GM11168 (cell line): ENCODE measurements at regions not wholly inside any gene's neighbourhood (a gene's known extent, or its start where the extent isn't known, plus 50 kb on each side); places are given as distances from the start of the nearest gene placed in this dataset.

Experiments used
- in situ Hi-C: fragments of 300-500 bp; cut with MboI; formaldehyde crosslinking; loops from one replicate; pipeline ENCODE4 v1.12.0; 2022; ENCODE audit warnings: low sequenced_read_pairs; ENCODE audit not compliant: unreplicated experiment

DNA sequence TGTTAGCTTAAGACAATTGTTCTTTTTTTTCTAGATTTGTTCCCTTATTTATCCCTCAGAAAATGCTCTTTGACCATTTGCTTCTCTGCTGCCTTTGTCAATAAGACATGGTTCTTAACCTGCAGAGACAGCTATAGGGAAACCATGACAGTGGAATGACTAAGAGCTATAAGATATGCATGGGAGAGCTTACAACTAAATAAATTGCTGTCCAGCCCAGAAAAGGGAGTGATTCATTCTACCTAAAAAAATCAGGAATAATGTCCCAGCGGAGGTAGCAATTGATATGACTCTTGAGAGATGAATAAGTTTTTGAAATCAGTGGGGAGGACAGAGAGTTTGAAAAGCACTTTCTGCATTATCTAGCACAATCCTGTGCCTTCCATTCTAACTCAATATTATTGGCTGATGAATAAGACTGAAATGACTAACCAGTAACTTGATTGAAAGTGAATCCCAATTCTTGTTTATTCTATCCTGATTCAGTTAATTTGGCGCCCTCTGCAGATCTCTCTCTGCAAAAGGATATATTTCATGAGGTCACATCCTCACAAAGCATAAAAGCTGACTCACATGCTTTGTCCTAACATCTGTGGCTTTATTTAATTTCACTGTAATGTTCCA lies 680.5 kb upstream of the API5 start:
- in situ Hi-C loops, result no loop called here

DNA sequence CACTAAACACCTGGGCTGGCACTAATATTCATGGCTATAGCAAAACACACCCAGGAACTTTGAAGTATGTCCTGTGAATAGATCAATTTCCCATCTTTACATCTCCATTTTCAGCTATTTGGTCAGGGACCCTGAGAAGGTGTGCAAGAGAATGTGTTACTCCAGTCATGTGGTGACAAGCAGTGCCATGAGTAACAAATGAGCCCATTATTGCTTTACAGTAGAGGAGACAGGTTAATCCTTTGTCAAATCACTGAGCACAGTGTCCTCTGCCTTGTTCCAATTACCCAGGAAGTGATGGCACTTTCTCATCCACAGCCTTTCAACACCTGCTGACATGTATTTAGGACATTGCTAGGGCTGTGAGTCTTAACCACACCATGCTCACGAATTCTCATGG lies 664.8 kb upstream of the API5 start:
- in situ Hi-C loops, result no loop called here

DNA sequence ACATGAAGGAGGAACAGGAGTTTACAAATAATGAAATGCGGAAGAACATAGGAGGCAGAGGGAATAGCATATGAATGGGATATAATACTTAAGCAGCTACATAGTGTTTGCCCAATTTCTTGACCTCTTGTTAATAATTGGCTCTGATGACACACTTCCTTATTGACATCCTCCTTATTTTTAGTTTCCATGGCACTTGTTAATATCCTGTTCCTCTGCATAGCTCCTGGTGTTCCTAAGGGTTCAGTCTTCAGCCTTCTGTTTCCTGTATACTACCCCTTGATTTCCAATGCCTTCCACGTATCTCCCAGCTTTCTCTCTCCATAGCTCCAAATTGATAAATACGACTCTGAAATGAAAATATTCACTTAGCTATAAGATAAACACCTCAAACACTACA lies 663.8 kb upstream of the API5 start:
- in situ Hi-C loops, result no loop called here

DNA sequence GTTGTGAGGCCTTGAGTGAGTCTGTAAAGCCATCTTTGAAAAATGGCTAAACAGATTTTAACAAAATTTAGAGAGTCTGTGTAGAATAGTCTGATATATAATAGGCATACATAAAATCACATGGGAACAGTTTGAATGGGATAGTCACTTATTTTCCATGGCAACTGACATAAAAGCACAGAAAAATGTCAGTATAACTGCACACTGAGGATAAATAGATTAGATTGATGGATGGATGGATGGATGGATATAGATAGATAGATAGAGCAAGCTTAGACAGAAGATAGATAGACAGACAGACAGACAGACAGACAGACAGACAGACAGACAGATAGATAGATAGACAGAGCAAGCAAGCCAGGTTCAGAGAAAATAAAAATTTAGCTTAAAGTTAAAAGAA lies 660.2 kb upstream of the API5 start:
- in situ Hi-C loops, result no loop called here

DNA sequence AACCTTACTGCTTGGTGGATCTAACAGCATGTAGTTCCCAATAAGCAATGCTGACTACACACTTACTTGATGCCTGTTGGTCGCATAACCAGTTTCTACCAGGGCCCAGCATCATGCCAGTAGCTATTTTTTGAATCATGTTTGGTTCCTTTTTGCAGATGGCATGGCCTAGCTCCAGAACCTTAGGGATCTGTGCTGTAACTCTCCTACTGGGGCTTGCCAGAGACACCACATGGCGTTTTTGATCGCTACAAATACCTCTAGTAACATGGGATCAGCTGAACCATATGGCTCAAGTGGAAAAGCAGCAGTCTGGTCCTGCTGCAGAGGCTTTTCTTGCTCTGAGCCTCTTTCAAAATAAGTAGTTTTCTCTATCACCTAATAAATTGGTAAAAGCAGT lies 654.6 kb upstream of the API5 start:
- in situ Hi-C loops, result no loop called here

DNA sequence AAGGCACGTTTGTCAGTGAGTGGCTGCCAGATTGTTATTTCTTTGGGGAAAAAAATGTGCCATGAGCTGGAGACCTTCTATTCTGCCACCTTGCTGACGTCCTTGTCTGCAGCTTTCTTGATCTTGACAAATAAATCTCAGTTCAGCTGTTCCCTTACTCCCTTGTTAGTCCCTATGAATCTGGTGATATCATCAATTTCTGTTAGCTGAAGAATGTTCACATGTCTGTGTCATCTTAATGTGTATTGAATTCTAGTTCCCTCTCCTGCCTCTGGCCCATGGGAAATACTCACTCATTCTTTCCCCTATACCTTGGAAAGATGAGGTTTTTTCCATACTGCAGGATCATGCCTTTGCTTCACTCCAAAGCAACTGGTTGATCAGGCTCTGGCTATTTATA lies 649.9 kb upstream of the API5 start:
- in situ Hi-C loops, result no loop called here

DNA sequence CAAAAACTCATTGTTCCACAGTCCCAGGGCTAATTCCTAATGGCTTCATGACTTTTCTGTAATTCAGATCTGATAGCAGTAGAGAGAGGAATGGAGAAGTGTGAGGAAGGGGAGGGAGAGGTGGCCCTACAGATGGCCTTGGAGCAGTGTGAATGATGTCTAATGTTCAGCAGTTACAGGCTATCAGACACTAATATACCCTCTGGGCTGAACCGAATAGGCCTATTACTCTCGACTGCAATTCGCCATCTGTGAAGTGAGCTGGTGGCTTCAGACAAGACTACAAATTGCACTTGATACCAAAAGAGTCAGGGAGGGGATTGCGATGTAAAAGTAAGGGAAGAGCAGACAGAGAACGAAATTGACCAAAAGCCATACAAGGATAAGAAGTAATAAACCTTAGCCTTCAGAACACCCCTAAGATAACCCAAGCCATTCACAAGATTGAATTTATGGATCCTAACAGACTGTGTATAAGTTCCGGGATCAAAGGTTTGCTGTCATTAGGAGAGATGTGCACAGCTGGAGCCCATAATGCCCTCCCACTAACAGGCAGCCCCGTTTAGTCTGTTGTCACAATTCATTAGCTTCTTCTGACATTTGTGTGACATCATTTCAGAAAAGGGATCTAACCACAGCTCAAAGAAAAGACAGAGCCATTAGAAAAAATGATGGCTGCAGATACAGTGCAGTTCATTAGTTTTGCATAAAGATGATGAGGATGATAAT lies 642.4 kb upstream of the API5 start:
- in situ Hi-C loops, result no loop called here

DNA sequence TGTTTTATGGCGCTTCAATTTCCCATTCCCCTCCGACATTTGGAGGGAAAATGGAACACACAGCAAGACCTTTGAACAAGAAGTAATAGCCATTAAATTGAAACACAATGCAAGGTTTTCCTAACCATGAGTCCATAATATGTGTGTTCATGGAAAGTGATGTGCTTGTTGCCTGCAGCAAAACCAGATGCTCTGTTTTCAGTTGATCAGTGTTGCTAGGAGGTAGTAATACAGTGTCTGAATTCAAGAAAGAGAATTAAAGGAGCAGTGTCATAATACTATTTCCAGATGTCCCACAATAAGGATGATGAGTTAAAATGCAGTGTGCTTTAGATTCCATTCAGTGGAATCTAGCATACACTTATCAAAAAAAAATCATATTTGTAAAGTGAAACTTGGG lies 637.4 kb upstream of the API5 start:
- in situ Hi-C loops, result no loop called here

DNA sequence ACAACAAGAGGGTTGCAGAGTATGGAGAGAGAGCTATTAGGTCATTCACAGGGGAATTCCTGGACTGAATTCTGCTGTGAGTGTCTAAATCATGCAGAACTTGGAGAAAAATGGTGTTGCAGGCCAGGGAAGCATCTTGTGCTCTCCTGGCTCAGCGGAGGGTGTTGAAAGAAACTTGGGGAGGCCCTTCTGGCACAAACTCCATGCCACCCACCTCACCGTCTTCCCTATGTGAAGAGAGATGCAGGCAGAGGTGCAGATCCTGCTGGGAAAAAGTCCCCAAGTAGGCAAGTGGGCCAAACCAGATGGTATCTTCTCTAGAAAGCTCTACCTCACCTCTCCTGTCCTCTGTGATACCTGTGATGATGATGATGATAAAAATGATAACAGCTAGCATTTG lies 604.3 kb upstream of the API5 start:
- in situ Hi-C loops, result no loop called here

DNA sequence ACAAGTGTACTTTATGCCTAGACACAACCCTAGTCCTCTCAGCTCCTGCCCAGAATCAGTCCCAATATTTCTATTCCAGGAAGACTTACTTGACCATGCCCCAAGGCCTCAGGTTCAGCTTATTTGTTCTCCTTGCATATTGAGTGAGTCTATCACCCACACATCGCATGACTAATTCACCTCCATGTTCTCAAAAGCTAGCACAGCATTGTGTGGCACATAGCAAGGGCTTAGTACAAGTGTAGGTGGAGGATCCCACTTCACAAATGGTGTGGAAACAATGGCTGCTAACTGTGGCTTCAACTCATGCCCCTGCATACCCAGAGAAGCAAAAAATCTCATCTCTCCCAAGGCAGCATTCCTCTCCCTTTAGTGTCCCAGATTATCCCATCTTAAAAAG lies 602.6 kb upstream of the API5 start:
- in situ Hi-C loops, result no loop called here

DNA sequence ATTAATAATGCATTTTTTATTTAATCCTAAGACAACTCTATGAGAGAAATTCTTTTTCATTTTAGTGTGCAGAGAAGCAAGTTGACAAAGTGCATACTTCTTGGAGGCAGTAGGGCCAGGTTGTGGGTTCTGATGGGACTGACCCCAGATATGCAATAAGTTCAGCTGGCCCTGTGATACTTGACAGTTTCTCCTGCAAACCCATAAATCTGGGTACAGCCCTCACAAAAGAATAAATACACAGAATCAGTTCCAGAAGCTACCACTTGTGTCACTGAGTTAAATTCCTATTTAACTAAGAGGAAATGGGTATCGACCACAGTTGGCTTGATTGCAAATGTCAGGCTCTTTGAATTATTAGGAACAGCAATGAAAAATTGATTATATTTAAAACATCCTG lies 598.5 kb upstream of the API5 start:
- in situ Hi-C loops, result no loop called here

DNA sequence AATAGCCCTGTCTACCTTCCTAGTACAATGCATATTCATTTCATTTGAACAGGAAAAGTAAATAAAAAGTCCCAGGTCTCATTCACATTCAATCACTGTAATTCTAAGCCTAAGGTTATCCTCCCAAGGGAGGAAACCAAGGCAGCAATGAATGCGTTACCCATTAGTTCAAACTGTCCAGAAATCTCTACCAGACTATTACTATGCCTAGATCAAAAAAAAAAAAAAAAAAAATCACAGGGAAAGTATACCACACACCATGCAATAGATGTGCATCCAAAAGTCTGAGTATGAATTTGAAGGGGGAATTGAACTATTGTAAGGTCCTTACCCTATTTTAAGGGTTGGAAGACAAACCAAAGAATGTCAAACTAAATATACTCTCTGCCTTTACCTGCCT lies 598.0 kb upstream of the API5 start:
- in situ Hi-C loops, result no loop called here

DNA sequence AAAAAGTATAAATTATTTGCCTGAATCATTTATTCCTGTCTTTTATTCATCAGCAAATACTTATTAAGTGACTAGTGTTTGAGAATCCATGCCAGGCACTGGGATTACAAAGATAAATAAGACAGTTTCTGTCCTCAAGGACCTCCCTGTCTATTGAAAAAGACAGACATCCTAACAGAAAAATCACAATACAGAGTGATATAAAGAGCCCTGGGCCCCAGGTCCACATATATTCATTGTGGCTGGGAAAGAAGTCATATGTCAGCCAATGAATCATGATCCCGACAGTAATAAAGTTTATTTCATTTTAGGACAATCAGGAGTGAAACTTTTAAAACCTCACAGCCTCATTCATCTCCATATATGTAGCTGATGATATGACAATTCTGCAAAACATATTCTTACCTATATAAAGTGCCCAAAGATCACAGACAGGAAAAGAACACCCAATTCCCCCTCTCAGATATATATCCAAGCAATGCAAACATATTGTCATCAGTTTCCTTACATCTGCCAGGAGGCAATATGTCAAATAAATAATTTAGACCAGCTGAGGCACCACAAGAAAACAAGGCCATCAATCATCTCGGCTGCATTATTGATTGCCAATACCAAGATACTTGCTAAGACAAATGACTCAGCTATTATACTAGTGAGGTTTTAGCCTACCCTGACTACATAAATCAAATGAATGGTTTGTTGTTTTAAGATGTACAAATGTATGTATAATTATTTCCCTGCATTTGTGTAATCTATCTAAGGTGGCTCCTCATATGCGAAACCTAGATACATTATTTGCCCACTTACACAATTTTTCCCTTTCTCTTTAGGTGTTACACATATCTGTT lies 590.9 kb upstream of the API5 start:
- in situ Hi-C loops, result no loop called here

DNA sequence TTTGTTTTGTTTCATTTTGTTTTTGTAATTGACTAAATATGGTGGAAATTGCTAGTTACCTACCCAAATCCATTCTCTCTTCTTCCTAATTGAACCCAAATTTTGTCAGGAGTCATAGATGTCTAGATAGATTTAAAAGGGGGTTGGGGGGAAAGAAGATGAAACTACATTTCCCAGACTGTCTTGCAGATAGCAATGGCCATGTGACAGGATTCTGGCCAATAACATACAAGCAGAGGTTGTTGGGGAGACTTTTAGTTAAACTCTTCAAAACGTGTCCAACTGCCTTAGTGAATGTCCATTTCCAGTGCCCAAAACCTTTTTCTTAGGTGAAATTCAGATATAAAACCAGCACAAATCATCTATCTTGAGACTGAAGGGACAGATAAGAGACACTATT lies 583.9 kb upstream of the API5 start:
- in situ Hi-C loops, result no loop called here

DNA sequence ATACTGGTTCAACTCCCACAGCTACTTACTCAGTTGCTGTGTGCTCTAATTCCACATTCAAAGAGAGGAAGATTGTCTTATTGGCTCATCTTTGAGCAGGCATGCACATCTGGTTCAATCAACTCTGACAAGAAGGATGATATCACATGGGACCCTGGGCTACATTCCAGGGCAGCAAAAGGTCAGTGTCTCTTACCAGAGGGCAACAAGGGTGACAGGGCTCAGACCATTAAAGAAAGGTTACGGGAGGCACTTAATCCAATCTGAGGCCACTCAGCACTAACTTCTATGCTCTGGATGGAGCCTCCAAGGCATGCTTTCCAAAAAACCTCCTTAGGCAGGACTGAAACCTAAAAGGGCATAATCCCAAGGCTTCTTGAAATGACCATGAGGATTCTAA lies 549.4 kb upstream of the API5 start:
- in situ Hi-C loops, result no loop called here

DNA sequence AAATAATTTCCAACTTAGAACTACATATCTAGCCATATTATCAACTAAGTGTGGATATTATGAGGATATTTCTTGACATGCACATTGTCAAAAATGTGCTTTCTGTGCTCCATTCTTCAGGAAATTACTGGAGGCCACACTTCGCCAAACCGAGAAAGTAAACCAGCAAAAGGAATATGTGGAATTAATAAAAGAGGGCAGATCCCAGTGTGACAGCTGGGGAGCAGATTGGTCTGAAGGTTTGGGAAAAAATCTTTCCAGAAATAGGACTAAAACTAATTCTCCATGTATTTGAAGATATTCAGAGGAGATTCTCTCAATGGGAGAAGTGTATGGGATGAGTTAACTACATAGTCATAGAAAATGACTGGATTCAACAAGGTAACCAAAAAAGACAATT lies 546.9 kb upstream of the API5 start:
- in situ Hi-C loops, result no loop called here

DNA sequence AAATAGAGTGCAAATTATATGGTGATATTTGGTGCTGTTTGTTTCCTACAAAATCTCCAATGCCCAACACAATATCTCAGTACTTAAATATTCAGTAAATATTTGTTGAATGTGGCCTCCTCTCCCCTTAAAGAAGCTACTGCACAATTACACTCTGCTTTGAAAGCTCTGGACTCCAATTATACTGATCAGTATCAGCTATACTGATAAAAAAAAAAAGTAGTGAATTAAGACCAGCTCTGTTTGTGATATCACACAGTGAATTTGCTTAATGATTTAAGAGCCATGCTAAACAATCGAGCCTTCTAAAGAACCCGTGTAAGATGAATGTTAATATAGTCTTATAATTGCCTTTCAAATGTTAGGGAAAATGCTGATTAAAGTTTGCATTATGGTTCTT lies 543.2 kb upstream of the API5 start:
- in situ Hi-C loops, result no loop called here

DNA sequence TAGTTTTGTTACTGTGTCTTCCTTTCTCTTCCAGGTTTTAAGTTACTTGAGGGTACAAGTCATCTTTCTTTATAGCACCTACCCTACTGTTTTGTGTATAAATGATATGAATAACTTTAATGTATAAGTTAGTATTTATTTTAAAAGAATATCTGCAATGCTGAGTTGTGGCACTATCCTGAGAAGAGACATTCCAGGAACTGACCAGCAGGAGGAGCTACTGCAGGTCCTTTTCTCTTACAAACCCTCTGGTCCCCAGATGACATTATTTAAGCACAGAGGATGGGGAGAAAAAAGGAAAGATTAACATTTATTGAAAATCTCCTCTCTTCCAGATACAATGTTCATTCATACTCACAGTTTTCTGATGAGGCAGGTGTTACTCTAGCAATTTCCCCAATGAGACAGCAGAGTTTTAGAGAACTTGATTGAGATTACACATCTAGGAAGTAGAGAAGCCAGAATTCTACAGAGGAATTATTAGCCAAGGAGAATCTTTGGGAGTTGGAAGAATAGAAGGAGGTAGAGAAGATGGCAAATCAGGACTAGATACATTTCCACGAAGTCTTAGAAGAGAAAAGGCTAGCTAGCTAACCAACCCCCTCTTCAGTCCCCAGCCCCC lies 541.2 kb upstream of the API5 start:
- in situ Hi-C loops, result no loop called here

DNA sequence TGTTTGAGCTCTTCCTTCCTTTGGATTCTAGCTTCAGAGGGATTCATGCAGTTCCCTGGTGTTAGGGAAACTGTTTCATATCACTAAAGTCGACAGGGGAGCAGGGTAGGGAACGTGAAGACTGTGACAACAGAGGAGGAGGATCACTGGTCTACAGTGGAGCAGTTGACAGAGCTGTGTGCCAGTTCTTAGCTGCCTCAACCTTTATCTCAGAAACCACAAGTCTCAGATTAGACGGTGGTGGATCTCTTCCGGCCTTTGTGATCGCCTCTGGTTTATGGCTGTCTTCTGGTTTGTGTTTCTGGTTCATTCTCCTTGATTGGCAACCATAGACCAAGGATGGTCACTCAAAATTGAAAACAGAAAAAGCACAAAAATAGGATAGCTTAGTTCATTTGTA lies 538.9 kb upstream of the API5 start:
- in situ Hi-C loops, result no loop called here

DNA sequence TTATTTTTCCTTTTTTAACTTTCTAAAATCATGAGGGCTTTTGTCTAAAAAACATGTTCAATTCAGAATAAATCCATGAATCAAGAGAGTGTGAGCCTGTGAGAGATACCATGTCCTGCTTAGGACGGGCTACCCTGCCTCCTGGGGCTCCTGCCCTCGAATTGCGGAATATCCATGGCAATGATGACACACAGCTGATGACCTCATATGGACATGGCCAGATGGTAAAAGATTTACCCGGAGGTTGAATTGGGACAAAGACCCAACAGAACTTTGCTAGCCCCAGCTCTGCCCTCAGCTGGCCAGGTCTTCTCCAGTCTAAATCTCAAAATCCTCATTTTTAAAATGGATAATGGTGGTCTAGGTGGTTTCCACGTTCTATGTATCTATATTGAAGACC lies 538.1 kb upstream of the API5 start:
- in situ Hi-C loops, result no loop called here

DNA sequence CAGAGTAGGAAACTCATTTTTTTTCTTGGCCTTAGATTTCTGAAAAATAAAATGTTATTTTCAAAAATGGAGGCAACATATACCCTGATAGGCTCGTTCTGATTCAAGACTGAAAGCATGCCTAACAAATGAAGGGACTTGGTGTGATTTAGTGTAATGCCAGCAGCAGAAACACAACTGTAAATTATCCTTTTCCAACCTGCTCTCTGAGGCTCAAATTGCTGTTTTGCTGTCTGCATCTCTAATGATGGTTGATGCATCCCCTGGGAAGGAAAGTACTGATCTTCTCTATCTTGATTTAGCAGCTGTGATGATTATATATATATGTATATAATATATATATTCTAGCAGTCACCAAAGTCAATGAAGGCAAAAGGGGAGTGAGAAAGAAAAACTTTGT lies 537.2 kb upstream of the API5 start:
- in situ Hi-C loops, result no loop called here
